ENCODE measurements at regions not wholly inside any gene's neighbourhood (a gene's known extent, or its start where the extent isn't known, plus 50 kb on each side); places are given as distances from the start of the nearest gene placed in this dataset.

DNA sequence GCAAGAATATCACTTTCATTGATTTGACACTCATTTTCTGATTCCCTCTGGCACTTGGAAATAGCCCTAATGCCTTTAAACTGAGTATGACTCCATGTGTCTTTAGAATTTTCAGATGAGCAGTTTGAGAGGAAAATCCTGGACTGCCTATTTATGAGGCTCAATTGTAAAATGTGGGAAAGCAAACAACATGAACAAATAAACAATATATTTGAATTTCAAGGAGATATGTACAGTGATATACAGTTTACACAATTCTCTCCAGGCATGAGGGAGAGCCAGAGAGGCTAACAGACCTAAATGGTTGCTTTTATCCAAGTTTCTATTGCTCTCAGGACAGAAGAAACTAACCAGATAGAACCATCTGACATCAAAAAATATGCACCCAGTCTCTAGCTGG lies 748.2 kb upstream of the NRSN1 start:
- TF ChIP-seq, protein P1, sequence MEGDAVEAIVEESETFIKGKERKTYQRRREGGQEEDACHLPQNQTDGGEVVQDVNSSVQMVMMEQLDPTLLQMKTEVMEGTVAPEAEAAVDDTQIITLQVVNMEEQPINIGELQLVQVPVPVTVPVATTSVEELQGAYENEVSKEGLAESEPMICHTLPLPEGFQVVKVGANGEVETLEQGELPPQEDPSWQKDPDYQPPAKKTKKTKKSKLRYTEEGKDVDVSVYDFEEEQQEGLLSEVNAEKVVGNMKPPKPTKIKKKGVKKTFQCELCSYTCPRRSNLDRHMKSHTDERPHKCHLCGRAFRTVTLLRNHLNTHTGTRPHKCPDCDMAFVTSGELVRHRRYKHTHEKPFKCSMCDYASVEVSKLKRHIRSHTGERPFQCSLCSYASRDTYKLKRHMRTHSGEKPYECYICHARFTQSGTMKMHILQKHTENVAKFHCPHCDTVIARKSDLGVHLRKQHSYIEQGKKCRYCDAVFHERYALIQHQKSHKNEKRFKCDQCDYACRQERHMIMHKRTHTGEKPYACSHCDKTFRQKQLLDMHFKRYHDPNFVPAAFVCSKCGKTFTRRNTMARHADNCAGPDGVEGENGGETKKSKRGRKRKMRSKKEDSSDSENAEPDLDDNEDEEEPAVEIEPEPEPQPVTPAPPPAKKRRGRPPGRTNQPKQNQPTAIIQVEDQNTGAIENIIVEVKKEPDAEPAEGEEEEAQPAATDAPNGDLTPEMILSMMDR (IDR thresholded peaks at IDR 0.05): no peak
- TF ChIP-seq POLR2A (IDR thresholded peaks at IDR 0.05; ENCODE audit: low read length) (no peak), RAD21 (conservative IDR thresholded peaks at IDR 0.05 in 1 of 2, IDR thresholded peaks at IDR 0.05 in 1 of 2) (no peak)
- TF ChIP-seq, protein P2, sequence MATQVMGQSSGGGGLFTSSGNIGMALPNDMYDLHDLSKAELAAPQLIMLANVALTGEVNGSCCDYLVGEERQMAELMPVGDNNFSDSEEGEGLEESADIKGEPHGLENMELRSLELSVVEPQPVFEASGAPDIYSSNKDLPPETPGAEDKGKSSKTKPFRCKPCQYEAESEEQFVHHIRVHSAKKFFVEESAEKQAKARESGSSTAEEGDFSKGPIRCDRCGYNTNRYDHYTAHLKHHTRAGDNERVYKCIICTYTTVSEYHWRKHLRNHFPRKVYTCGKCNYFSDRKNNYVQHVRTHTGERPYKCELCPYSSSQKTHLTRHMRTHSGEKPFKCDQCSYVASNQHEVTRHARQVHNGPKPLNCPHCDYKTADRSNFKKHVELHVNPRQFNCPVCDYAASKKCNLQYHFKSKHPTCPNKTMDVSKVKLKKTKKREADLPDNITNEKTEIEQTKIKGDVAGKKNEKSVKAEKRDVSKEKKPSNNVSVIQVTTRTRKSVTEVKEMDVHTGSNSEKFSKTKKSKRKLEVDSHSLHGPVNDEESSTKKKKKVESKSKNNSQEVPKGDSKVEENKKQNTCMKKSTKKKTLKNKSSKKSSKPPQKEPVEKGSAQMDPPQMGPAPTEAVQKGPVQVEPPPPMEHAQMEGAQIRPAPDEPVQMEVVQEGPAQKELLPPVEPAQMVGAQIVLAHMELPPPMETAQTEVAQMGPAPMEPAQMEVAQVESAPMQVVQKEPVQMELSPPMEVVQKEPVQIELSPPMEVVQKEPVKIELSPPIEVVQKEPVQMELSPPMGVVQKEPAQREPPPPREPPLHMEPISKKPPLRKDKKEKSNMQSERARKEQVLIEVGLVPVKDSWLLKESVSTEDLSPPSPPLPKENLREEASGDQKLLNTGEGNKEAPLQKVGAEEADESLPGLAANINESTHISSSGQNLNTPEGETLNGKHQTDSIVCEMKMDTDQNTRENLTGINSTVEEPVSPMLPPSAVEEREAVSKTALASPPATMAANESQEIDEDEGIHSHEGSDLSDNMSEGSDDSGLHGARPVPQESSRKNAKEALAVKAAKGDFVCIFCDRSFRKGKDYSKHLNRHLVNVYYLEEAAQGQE (IDR thresholded peaks at IDR 0.05): no peak

Measured in A549 (cell line).